GM12873 (cell line): ENCODE measurements at regions not wholly inside any gene's neighbourhood (a gene's known extent, or its start where the extent isn't known, plus 50 kb on each side); places are given as distances from the start of the nearest gene placed in this dataset.

Source experiments
- TF ChIP-seq, protein P1 (sequence below): IDR thresholded peaks from 2 replicates; pipeline ENCODE4 v1.5.1; 2012; ENCODE audit warnings: low read depth, mild to moderate bottlenecking, moderate library complexity, low read length, control low read depth; ENCODE audit not compliant: insufficient read depth; ENCODE audit errors: missing control alignments

DNA sequence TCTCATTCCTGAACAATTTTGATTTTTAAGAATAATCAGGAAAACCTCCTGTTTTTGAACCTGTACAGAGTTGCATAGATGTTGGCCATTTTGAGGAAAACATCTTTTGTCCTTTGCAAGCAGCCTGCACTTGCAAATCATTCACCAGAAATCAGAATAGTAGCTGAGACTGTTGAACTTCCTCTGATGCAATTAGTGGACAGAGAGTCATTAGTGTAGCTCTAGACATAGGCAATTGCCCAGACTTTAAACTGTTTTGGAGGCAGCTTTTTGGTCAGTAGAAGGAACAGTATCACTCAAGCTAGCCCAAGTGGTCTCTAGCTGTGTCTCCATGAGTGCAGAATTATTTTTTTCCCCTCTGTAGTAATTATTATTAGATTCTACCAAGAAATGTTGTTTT is 326.1 kb downstream of the PIK3C3 start:
- TF ChIP-seq, protein P1, sequence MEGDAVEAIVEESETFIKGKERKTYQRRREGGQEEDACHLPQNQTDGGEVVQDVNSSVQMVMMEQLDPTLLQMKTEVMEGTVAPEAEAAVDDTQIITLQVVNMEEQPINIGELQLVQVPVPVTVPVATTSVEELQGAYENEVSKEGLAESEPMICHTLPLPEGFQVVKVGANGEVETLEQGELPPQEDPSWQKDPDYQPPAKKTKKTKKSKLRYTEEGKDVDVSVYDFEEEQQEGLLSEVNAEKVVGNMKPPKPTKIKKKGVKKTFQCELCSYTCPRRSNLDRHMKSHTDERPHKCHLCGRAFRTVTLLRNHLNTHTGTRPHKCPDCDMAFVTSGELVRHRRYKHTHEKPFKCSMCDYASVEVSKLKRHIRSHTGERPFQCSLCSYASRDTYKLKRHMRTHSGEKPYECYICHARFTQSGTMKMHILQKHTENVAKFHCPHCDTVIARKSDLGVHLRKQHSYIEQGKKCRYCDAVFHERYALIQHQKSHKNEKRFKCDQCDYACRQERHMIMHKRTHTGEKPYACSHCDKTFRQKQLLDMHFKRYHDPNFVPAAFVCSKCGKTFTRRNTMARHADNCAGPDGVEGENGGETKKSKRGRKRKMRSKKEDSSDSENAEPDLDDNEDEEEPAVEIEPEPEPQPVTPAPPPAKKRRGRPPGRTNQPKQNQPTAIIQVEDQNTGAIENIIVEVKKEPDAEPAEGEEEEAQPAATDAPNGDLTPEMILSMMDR = no peak

DNA sequence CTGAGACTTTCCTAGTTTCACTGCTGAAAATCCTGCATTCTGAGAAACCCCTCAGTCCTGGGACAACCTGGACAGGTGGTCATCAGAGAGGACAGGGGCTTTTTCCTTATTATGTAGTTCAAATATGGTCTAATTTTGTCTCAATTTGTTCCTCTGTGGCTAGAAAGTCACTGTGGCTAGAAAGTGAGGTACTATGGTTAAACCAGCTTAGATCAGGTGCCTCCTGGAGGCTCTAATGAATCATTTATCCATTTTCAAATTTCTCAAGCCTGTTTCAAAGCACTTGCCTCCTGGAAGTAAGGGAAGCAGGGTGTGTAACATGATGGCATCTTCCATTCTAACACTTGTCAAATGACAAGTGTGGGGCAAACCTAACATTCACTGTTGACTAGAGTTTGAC is 326.8 kb downstream of the PIK3C3 start:
- TF ChIP-seq, protein P1 = no peak

DNA sequence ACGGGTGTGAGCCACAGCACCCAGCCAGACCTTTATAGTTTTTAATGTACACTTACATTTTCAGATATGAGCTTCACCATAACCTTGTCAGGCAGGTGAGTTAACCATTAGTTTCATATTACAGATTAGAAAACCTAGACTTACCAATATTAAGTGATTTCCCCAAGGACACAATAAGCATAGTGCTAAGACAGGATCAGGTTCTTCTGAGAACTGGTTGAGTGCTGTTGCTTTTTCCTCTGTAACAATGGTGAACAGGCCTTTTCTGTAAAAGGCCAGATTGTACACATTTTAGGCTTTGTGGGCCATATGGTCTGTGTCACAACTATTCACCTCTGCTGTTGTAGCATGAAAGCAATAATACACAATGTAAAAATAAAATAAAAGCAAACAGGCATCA is 332.0 kb downstream of the PIK3C3 start:
- TF ChIP-seq, protein P1 = no peak

DNA sequence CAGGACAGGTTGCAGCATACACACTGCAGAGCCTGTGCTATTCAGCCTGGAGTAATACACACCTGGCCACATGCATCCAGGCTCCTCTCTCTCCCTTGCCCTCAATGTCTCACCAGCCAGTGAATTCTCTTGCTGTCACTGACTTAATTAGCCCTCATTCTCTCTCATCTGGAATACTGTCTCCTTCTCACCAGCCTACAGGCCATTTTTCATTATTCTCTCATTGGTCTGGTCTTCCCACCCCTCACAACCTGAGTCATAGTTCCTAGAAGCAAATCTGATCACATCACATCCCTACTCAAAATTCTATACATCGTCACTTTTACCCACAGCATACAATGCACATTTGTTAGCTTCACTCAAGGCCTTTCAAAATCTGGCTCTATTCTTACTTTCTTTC is 333.1 kb downstream of the PIK3C3 start:
- TF ChIP-seq, protein P1 = no peak

DNA sequence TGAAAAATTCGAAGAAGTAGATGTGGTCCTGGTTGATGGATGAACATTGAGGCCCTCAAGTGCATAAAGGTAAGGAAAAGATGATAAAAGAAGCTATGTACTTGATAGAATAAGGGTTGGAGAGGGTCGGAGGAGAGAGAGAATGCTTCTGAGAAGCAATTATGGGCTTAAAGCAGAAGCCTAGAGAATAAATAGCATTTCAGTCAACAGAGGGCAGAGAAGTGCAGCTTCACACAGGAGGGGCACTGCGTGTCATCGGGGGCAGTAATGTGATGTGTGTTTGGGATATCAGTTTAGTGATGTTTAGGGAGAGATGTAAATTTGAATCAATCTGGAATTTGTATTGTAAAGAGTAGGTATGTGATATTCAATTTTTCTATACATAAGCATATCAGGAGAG is 334.5 kb downstream of the PIK3C3 start:
- TF ChIP-seq, protein P1 = no peak

DNA sequence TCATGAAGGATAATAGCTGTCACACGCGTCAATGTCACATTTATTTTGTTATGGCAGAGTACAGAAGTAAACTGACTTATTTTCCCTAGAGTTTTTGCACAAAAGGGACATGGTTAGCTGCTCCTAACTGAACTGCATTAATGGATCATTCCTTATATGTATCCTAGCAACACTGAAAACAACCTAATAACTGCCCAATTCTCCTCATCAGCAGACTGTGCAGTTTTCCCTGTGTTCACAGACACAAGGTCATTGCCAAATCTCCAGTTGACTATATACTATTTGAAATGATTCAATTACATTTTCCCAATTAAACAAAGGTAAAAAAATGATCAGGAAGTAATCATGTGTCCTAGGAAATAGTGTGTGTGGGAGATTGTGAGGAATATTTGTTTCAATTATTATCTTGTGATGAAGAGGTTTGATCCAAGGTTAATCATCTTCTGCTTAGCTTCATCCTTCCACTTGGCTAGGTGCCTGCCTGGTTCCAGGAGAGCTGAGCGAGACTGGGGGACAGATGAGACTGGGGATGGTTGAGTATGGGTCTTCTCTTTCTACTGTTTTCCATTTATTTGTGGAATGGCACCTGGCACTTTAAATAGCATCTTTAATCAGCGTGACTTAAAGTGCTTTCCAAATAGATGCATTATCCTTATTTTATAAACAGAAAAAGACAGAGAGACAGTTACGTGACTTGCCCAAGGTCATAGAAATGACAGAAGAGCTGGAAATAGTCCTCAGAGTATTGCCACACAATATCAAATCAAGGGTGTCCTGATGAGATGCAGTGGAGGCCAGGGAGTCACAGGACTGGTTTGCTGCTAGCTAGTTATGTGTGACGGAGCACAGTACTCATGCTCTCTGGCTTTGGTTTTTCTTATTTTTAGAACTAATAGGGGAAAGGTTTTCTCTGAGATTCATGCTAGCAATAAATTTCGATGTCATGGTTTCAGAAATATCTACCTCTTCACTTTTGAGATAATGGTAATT is 335.6 kb downstream of the PIK3C3 start:
- TF ChIP-seq, protein P1 = no peak

DNA sequence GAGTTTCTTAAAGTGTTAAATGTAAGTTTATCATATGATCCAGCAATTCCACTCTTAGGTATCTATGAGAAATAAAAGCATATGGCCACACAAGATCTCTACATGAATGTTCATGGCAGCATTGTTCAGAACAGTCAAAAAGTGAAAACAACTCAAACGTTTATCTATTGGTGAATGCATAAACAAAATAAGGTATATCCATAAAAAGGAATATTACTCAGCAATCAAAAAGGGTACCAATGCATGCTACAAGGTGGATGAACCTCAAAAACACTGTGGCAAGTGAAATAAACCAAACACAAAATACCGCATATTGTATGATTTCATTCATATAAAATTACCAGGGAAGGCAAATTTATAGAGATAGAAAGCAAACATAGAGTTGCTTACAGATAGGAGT is 337.6 kb downstream of the PIK3C3 start:
- TF ChIP-seq, protein P1 = no peak
